Stimulated activated memory B cell treated with anti-CD40 and anti-IgM and Interleukin-4, amounts not matched to agents 10 μg/mL and 1 μg/mL and 100 μg/mL, for 72 hours (primary cell): ENCODE measurements at regions not wholly inside any gene's neighbourhood (a gene's known extent, or its start where the extent isn't known, plus 50 kb on each side); places are given as distances from the start of the nearest gene placed in this dataset.
"Not testable (repeated sequence)": the region's sequence is repeated elsewhere in the genome, so short reads cannot be mapped to it uniquely, and the experiment has no call there.

Source experiments
- ATAC-seq: fragments of 150-1000 bp; cut with Tn5 transposase; 2 replicates; pipeline ENCODE4 v1.10.0; 2021
- H3K27ac Mint-ChIP-seq: one replicate; pipeline ENCODE4 v1.8.0; 2022; ENCODE audit warnings: mild to moderate bottlenecking, mixed read lengths
- H3K27me3 Mint-ChIP-seq: one replicate; pipeline ENCODE4 v1.8.0; 2022; ENCODE audit warnings: mixed read lengths
- H3K36me3 Mint-ChIP-seq: one replicate; pipeline ENCODE4 v1.8.0; 2022; ENCODE audit warnings: mixed read lengths
- H3K4me1 Mint-ChIP-seq: one replicate; pipeline ENCODE4 v1.8.0; 2022; ENCODE audit warnings: mixed read lengths
- H3K4me3 Mint-ChIP-seq: one replicate; pipeline ENCODE4 v1.8.0; 2022; ENCODE audit warnings: mild to moderate bottlenecking, moderate library complexity, mixed read lengths
- H3K9me3 Mint-ChIP-seq: one replicate; pipeline ENCODE4 v1.8.0; 2022; ENCODE audit warnings: mixed read lengths

- Mint-ChIP-seq H3K9me3 (peaks cover 3% of the 10 kb centered on the region), H3K27me3 (no peaks in the 10 kb centered on the region), H3K4me1 (no peaks in the 10 kb centered on the region), H3K27ac (no peak overlapping the region), H3K36me3 (no peaks in the 10 kb centered on the region), H3K4me3 (no peak overlapping the region)
- no peak for ATAC-seq
These were observed 606.1 kb downstream of the SLC16A7 start for GRCh38 chr12:60201891-60202290.

GRCh38 chr12:60205500-60205899 is 609.7 kb downstream of the SLC16A7 start:
- Mint-ChIP-seq H3K27ac (no peak overlapping the region), H3K9me3 (peaks cover 7% of the 10 kb centered on the region)
- no peak for ATAC-seq

GRCh38 chr12:60209521-60209920 is 613.7 kb downstream of the SLC16A7 start:
- Mint-ChIP-seq H3K4me1 (no peaks in the 10 kb centered on the region), H3K9me3 (peaks cover 6% of the 10 kb centered on the region), H3K4me3 (no peak overlapping the region), H3K36me3 (no peaks in the 10 kb centered on the region), H3K27me3 (no peaks in the 10 kb centered on the region), H3K27ac (no peak overlapping the region)
- no peak for ATAC-seq

More at GRCh38 chr12:60205500-60205899, 609.7 kb downstream of the SLC16A7 start:
- no peaks in the 10 kb centered on the region for H3K27me3 Mint-ChIP-seq
- no peak overlapping the region for H3K4me3 Mint-ChIP-seq
- no peaks in the 10 kb centered on the region for H3K4me1 Mint-ChIP-seq
- H3K36me3 Mint-ChIP-seq = no peaks in the 10 kb centered on the region

GRCh38 chr12:60209933-60210332 is 614.1 kb downstream of the SLC16A7 start:
- no peak for ATAC-seq
- Mint-ChIP-seq H3K36me3 (no peaks in the 10 kb centered on the region), H3K4me1 (no peaks in the 10 kb centered on the region), H3K27ac (no peak overlapping the region), H3K4me3 (no peak overlapping the region), H3K27me3 (no peaks in the 10 kb centered on the region), H3K9me3 (peaks cover 6% of the 10 kb centered on the region)

GRCh38 chr12:60210756-60211155 is 614.9 kb downstream of the SLC16A7 start:
- no peak overlapping the region for H3K27ac Mint-ChIP-seq
- H3K27me3 Mint-ChIP-seq = no peaks in the 10 kb centered on the region
- no peak overlapping the region for H3K4me3 Mint-ChIP-seq
- no peaks in the 10 kb centered on the region for H3K4me1 Mint-ChIP-seq
- H3K36me3 Mint-ChIP-seq = no peaks in the 10 kb centered on the region
- no peak for ATAC-seq
- peaks cover 6% of the 10 kb centered on the region for H3K9me3 Mint-ChIP-seq

- ATAC-seq = no peak
- Mint-ChIP-seq H3K4me3 (no peak overlapping the region), H3K9me3 (peaks cover 6% of the 10 kb centered on the region), H3K36me3 (no peaks in the 10 kb centered on the region), H3K4me1 (no peaks in the 10 kb centered on the region), H3K27ac (no peak overlapping the region), H3K27me3 (no peaks in the 10 kb centered on the region)
These were observed 615.4 kb downstream of the SLC16A7 start for GRCh38 chr12:60211244-60211643.

GRCh38 chr12:60212159-60213000 is 616.6 kb downstream of the SLC16A7 start:
- no peak overlapping the region for H3K27ac Mint-ChIP-seq
- no peaks in the 10 kb centered on the region for H3K27me3 Mint-ChIP-seq
- peak; percentile 12 for ATAC-seq
- H3K4me3 Mint-ChIP-seq = no peak overlapping the region
- H3K4me1 Mint-ChIP-seq = no peaks in the 10 kb centered on the region
- peaks cover 6% of the 10 kb centered on the region for H3K9me3 Mint-ChIP-seq
- H3K36me3 Mint-ChIP-seq = no peaks in the 10 kb centered on the region

GRCh38 chr12:60213272-60213671 is 617.4 kb downstream of the SLC16A7 start:
- H3K4me3 Mint-ChIP-seq, ATAC-seq, H3K36me3 Mint-ChIP-seq: not testable (repeated sequence)

GRCh38 chr12:60216226-60216625 is 620.4 kb downstream of the SLC16A7 start:
- Mint-ChIP-seq H3K36me3 (no peaks in the 10 kb centered on the region), H3K27ac (no peak overlapping the region), H3K4me1 (no peaks in the 10 kb centered on the region), H3K27me3 (no peaks in the 10 kb centered on the region), H3K9me3 (peaks cover 2% of the 10 kb centered on the region), H3K4me3 (no peak overlapping the region)
- ATAC-seq = no peak

More at GRCh38 chr12:60213272-60213671, 617.4 kb downstream of the SLC16A7 start:
- not testable (repeated sequence) for H3K27ac Mint-ChIP-seq, H3K27me3 Mint-ChIP-seq, H3K9me3 Mint-ChIP-seq, H3K4me1 Mint-ChIP-seq

GRCh38 chr12:60223242-60223641 is 627.4 kb downstream of the SLC16A7 start:
- H3K4me1 Mint-ChIP-seq = no peaks in the 10 kb centered on the region
- no peak for ATAC-seq
- H3K9me3 Mint-ChIP-seq = peaks cover 5% of the 10 kb centered on the region
- no peak overlapping the region for H3K27ac Mint-ChIP-seq
- no peaks in the 10 kb centered on the region for H3K36me3 Mint-ChIP-seq
- H3K27me3 Mint-ChIP-seq = no peaks in the 10 kb centered on the region
- no peak overlapping the region for H3K4me3 Mint-ChIP-seq

- Mint-ChIP-seq H3K27ac (no peak overlapping the region), H3K36me3 (no peaks in the 10 kb centered on the region), H3K9me3 (peaks cover 5% of the 10 kb centered on the region), H3K27me3 (no peaks in the 10 kb centered on the region), H3K4me1 (no peaks in the 10 kb centered on the region), H3K4me3 (no peak overlapping the region)
- ATAC-seq = no peak
These were observed 629.6 kb downstream of the SLC16A7 start for GRCh38 chr12:60225216-60226000.

GRCh38 chr12:60227916-60228315 is 632.1 kb downstream of the SLC16A7 start:
- H3K4me3 Mint-ChIP-seq = no peak overlapping the region
- H3K9me3 Mint-ChIP-seq = peaks cover 5% of the 10 kb centered on the region
- no peaks in the 10 kb centered on the region for H3K27me3 Mint-ChIP-seq
- no peaks in the 10 kb centered on the region for H3K4me1 Mint-ChIP-seq
- no peak overlapping the region for H3K27ac Mint-ChIP-seq
- H3K36me3 Mint-ChIP-seq = no peaks in the 10 kb centered on the region
- ATAC-seq = no peak

GRCh38 chr12:60230056-60230455 is 634.2 kb downstream of the SLC16A7 start:
- ATAC-seq = no peak
- no peak overlapping the region for H3K27ac Mint-ChIP-seq
- H3K4me3 Mint-ChIP-seq = no peak overlapping the region
- no peaks in the 10 kb centered on the region for H3K27me3 Mint-ChIP-seq
- no peaks in the 10 kb centered on the region for H3K36me3 Mint-ChIP-seq
- peaks cover 5% of the 10 kb centered on the region for H3K9me3 Mint-ChIP-seq
- H3K4me1 Mint-ChIP-seq = no peaks in the 10 kb centered on the region

GRCh38 chr12:60231303-60231702 is 635.5 kb downstream of the SLC16A7 start:
- no peak for ATAC-seq
- Mint-ChIP-seq H3K4me3 (no peak overlapping the region), H3K4me1 (no peaks in the 10 kb centered on the region), H3K27me3 (no peaks in the 10 kb centered on the region), H3K27ac (no peak overlapping the region), H3K36me3 (no peaks in the 10 kb centered on the region), H3K9me3 (peaks cover 2% of the 10 kb centered on the region)

- ATAC-seq = no peak
- H3K4me3 Mint-ChIP-seq = no peak overlapping the region
- H3K36me3 Mint-ChIP-seq = no peaks in the 10 kb centered on the region
- no peaks in the 10 kb centered on the region for H3K9me3 Mint-ChIP-seq
- no peaks in the 10 kb centered on the region for H3K27me3 Mint-ChIP-seq
- H3K4me1 Mint-ChIP-seq = no peaks in the 10 kb centered on the region
- no peak overlapping the region for H3K27ac Mint-ChIP-seq
These were observed 636.4 kb downstream of the SLC16A7 start for GRCh38 chr12:60231976-60232907.
